Mesothelial cell of epicardium (in vitro differentiated cells): ENCODE measurements at regions not wholly inside any gene's neighbourhood (a gene's known extent, or its start where the extent isn't known, plus 50 kb on each side); places are given as distances from the start of the nearest gene placed in this dataset.
A peak's percentile ranks its signal among the peaks of the same experiment; 100 is the strongest.
"Not testable (repeated sequence)": the region's sequence is repeated elsewhere in the genome, so short reads cannot be mapped to it uniquely, and the experiment has no call there.

ENCODE experiments used
- DNase-seq, 2 experiments: peaks; one replicate each; pipeline ENCODE4 v3.0.0; 2021; ENCODE audit warnings: low spot score in 2 of 2; ENCODE audit not compliant: unreplicated experiment in 2 of 2
- H3K27ac Mint-ChIP-seq: 2 replicates; pipeline ENCODE4 v1.8.0; 2021; ENCODE audit warnings: mixed read lengths
- H3K27me3 Mint-ChIP-seq: 2 replicates; pipeline ENCODE4 v1.8.0; 2021; ENCODE audit warnings: low read depth, mixed read lengths
- H3K36me3 Mint-ChIP-seq: 2 replicates; pipeline ENCODE4 v1.8.0; 2021; ENCODE audit warnings: mixed read lengths
- H3K4me1 Mint-ChIP-seq: 2 replicates; pipeline ENCODE4 v1.8.0; 2021; ENCODE audit warnings: mixed read lengths
- H3K4me3 Mint-ChIP-seq: 2 replicates; pipeline ENCODE4 v1.8.0; 2021; ENCODE audit warnings: mild to moderate bottlenecking, moderate library complexity, mixed read lengths
- H3K9me3 Mint-ChIP-seq: 2 replicates; pipeline ENCODE4 v1.8.0; 2021; ENCODE audit warnings: mixed read lengths
- CTCF ChIP-seq: fragments of 200-600 bp; sonication (generic); IDR thresholded peaks from one replicate; pipeline ENCODE4 v1.5.0; 2021; ENCODE audit warnings: antibody characterized with exemption; ENCODE audit not compliant: unreplicated experiment

- no peak for TF ChIP-seq CTCF
- no peak for DNase-seq
- peaks cover 9% of the 10 kb centered on the region for H3K4me1 Mint-ChIP-seq
- H3K4me3 Mint-ChIP-seq: no peak overlapping the region
- no peak overlapping the region for H3K27ac Mint-ChIP-seq
- H3K9me3 Mint-ChIP-seq: peaks cover 7% of the 10 kb centered on the region
- H3K36me3 Mint-ChIP-seq: peaks cover 5% of the 10 kb centered on the region
- no peaks in the 10 kb centered on the region for H3K27me3 Mint-ChIP-seq
Observed at GRCh38 chr5:57871496-57871895, 388.9 kb upstream of the ACTBL2 start.

GRCh38 chr5:57870267-57870666 lies 387.7 kb upstream of the ACTBL2 start:
- H3K27ac Mint-ChIP-seq, H3K36me3 Mint-ChIP-seq, H3K27me3 Mint-ChIP-seq, H3K4me3 Mint-ChIP-seq, H3K9me3 Mint-ChIP-seq, H3K4me1 Mint-ChIP-seq, DNase-seq: not testable (repeated sequence)

- DNase-seq: no peak
- Mint-ChIP-seq H3K27ac (peak overlapping the region; percentile 10), H3K4me1 (peaks cover 39% of the 10 kb centered on the region), H3K36me3 (peaks cover 1% of the 10 kb centered on the region), H3K9me3 (peaks cover 4% of the 10 kb centered on the region), H3K27me3 (no peaks in the 10 kb centered on the region), H3K4me3 (no peak overlapping the region)
- TF ChIP-seq CTCF: no peak
Observed at GRCh38 chr5:57863661-57864060, 381.1 kb upstream of the ACTBL2 start.

GRCh38 chr5:57862942-57863341 lies 380.3 kb upstream of the ACTBL2 start:
- Mint-ChIP-seq H3K36me3 (peaks cover under 1% of the 10 kb centered on the region), H3K4me3 (no peak overlapping the region), H3K4me1 (peaks cover 39% of the 10 kb centered on the region), H3K27me3 (no peaks in the 10 kb centered on the region), H3K9me3 (peaks cover 4% of the 10 kb centered on the region), H3K27ac (peak overlapping the region; percentile 90)
- TF ChIP-seq CTCF: no peak
- no peak for DNase-seq

GRCh38 chr5:57862471-57862911 lies 379.9 kb upstream of the ACTBL2 start:
- peaks cover 39% of the 10 kb centered on the region for H3K4me1 Mint-ChIP-seq
- TF ChIP-seq CTCF: no peak
- peaks cover 4% of the 10 kb centered on the region for H3K9me3 Mint-ChIP-seq
- H3K36me3 Mint-ChIP-seq: no peaks in the 10 kb centered on the region
- H3K27ac Mint-ChIP-seq: peak overlapping the region; percentile 90
- no peaks in the 10 kb centered on the region for H3K27me3 Mint-ChIP-seq
- no peak for DNase-seq
- H3K4me3 Mint-ChIP-seq: no peak overlapping the region

GRCh38 chr5:57859626-57860025 lies 377.0 kb upstream of the ACTBL2 start:
- no peak for TF ChIP-seq CTCF
- Mint-ChIP-seq H3K9me3 (peaks cover 8% of the 10 kb centered on the region), H3K27ac (peak overlapping the region; percentile 18), H3K4me3 (no peak overlapping the region), H3K4me1 (peaks cover 41% of the 10 kb centered on the region), H3K27me3 (no peaks in the 10 kb centered on the region), H3K36me3 (no peaks in the 10 kb centered on the region)
- DNase-seq: no peak
